Thyroid gland (tissue), 4 donors: ENCODE measurements at regions not wholly inside any gene's neighbourhood (a gene's known extent, or its start where the extent isn't known, plus 50 kb on each side); places are given as distances from the start of the nearest gene placed in this dataset.

Source experiments
- DNase-seq, 2 donors: peaks; one replicate each; pipeline ENCODE4 v3.0.0-alpha.2; 2019
- H3K27ac ChIP-seq, 3 donors: fragments of 200-600 bp; sonication (generic); 1 replicate in 2 of 3; 2 replicates in 1 of 3; pipeline ENCODE4 v1.5.1; 2016 to 2019; ENCODE audit warnings: mild to moderate bottlenecking in 1 of 3, moderate library complexity in 1 of 3
- H3K27me3 ChIP-seq: fragments of 200-600 bp; sonication (generic); one replicate; pipeline ENCODE4 v1.5.1; 2019
- H3K36me3 ChIP-seq, 2 donors: fragments of 200-600 bp; sonication (generic); one replicate each; pipeline ENCODE4 v1.5.1; 2016 to 2019
- H3K4me1 ChIP-seq, 2 donors: fragments of 200-600 bp; sonication (generic); one replicate each; pipeline ENCODE4 v1.5.1; 2017 to 2019
- H3K4me3 ChIP-seq, 3 donors: fragments of 200-600 bp; sonication (generic); replicated peaks in 1 of 3; 1 replicate in 2 of 3; 2 replicates in 1 of 3; pipeline ENCODE4 v1.5.1; 2016; ENCODE audit warnings: mild to moderate bottlenecking in 1 of 3
- H3K9me3 ChIP-seq: fragments of 200-600 bp; sonication (generic); one replicate; pipeline ENCODE4 v1.5.1; 2017
- POLR2A ChIP-seq, 2 donors: fragments of 450-650 bp; IDR thresholded peaks; one replicate each; pipeline ENCODE4 v1.6.1; 2017; ENCODE audit warnings: antibody characterized with exemption in 2 of 2, mild to moderate bottlenecking in 2 of 2, moderate library complexity in 1 of 2
- WGBS, 2 donors: methylation state at CpG; one replicate each; pipeline ENCODE4 v1.1.5; 2017; 5-methylcytosine and 5-hydroxymethylcytosine counted together
- intact Hi-C: fragments of 100-400 bp; cut with DNase I; formaldehyde crosslinking; loops from one replicate; pipeline ENCODE4 v1.15.1; 2023
- TF ChIP-seq, protein P1 (sequence below), 6 experiments: fragments of 200-600 bp in 3 of 6; fragments of 450-650 bp in 3 of 6; sonication (generic) in 3 of 6; IDR thresholded peaks; one replicate each; pipeline ENCODE4 v1.5.1; 2016 to 2019; ENCODE audit warnings: antibody characterized with exemption in 6 of 6, mild to moderate bottlenecking in 2 of 6, inconsistent platforms in 1 of 6, moderate library complexity in 1 of 6

GRCh38 chr1:182283746-182284544, 107.6 kb downstream of the GLUL start:
- DNase-seq: no peak
- intact Hi-C loops: no loop called here
- Histone ChIP-seq H3K27ac (no peak overlapping the region), H3K36me3 (no peaks in the 10 kb centered on the region), H3K27me3 (no peaks in the 10 kb centered on the region), H3K4me1 (peaks cover 40 to 54% of the 10 kb centered on the region in 2 donors), H3K9me3 (no peaks in the 10 kb centered on the region), H3K4me3 (no peak overlapping the region)
- TF ChIP-seq, protein P1, sequence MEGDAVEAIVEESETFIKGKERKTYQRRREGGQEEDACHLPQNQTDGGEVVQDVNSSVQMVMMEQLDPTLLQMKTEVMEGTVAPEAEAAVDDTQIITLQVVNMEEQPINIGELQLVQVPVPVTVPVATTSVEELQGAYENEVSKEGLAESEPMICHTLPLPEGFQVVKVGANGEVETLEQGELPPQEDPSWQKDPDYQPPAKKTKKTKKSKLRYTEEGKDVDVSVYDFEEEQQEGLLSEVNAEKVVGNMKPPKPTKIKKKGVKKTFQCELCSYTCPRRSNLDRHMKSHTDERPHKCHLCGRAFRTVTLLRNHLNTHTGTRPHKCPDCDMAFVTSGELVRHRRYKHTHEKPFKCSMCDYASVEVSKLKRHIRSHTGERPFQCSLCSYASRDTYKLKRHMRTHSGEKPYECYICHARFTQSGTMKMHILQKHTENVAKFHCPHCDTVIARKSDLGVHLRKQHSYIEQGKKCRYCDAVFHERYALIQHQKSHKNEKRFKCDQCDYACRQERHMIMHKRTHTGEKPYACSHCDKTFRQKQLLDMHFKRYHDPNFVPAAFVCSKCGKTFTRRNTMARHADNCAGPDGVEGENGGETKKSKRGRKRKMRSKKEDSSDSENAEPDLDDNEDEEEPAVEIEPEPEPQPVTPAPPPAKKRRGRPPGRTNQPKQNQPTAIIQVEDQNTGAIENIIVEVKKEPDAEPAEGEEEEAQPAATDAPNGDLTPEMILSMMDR (IDR thresholded peaks at IDR 0.05): no peak
- TF ChIP-seq POLR2A (IDR thresholded peaks at IDR 0.05): no peak
- 89 to 95% methylated on average over 3 of the region's 3 CpGs for WGBS, 2 donors

- WGBS, 2 donors: 84 to 88% methylated on average over 6 of the region's 6 CpGs
- DNase-seq: no peak
- intact Hi-C loops: no loop called here
Observed at GRCh38 chr1:182281541-182281940, 110.0 kb downstream of the GLUL start.

DNA sequence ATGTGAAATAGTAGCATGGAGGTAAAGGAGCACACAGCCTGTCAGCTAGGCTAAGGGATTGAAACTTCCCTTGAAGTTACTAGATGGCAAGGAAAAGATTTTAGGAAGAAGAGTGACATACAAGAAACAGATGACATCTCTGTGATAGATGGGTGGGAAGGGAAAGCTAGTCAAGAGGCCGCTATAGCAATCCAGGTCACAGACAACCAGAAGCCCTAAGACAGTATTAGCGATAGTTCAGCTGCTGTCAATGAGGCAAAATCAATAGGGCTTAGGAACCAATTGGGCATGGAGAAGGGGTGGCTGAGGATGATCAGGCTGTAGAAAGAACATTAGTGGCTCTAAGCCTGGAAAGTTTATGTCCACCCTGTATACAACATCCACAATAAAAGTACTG, 111.1 kb downstream of the GLUL start:
- no peaks in the 10 kb centered on the region for H3K27me3 ChIP-seq
- no peak for DNase-seq
- intact Hi-C loops: no loop called here
- H3K4me3 ChIP-seq: no peak overlapping the region
- H3K9me3 ChIP-seq: no peaks in the 10 kb centered on the region
- H3K4me1 ChIP-seq: peaks cover 17 to 33% of the 10 kb centered on the region in 2 donors
- H3K36me3 ChIP-seq: no peaks in the 10 kb centered on the region
- H3K27ac ChIP-seq: no peak overlapping the region
- TF ChIP-seq POLR2A (IDR thresholded peaks at IDR 0.05): no peak
- TF ChIP-seq, protein P1 (IDR thresholded peaks at IDR 0.05): no peak
- 65 to 73% methylated on average over 2 of the region's 2 CpGs for WGBS, 2 donors

More at GRCh38 chr1:182281541-182281940, 110.0 kb downstream of the GLUL start:
- Histone ChIP-seq H3K4me1 (peaks cover 27 to 43% of the 10 kb centered on the region in 2 donors), H3K9me3 (no peaks in the 10 kb centered on the region), H3K36me3 (no peaks in the 10 kb centered on the region), H3K4me3 (no peak overlapping the region), H3K27ac (no peak overlapping the region), H3K27me3 (no peaks in the 10 kb centered on the region)
- TF ChIP-seq, protein P1 (IDR thresholded peaks at IDR 0.05): no peak
- no peak for TF ChIP-seq POLR2A (IDR thresholded peaks at IDR 0.05)

GRCh38 chr1:182279724-182280503, 111.7 kb downstream of the GLUL start:
- TF ChIP-seq POLR2A (IDR thresholded peaks at IDR 0.05): no peak
- TF ChIP-seq, protein P1 (IDR thresholded peaks at IDR 0.05): no peak
- DNase-seq: no peak
- no peak overlapping the region for H3K4me3 ChIP-seq
- peaks cover 13 to 27% of the 10 kb centered on the region in 2 donors for H3K4me1 ChIP-seq
- WGBS, 2 donors: 65 to 68% methylated on average over 9 of the region's 9 CpGs
- no peaks in the 10 kb centered on the region for H3K9me3 ChIP-seq
- intact Hi-C loops: no loop called here
- H3K36me3 ChIP-seq: no peaks in the 10 kb centered on the region
- H3K27ac ChIP-seq: no peak overlapping the region
- no peaks in the 10 kb centered on the region for H3K27me3 ChIP-seq

DNA sequence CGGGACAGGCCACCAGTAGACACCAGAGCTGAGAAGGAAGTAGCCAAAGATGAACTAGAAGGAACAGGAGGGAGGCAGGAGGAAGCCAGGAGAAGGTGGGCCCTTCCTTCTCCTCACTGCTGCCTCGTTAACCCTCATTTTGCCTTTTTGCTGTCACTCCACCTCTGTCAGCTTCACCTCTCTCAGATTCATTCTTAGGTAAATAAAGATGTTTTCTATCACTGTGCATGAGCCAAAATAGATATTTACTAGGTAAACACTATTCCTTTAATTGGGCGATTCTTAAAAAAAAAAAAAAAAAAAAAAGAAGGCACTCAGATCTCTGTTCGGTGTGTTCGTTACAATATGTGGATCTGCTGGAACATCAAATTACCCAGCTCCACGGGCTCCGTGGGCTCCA, 112.3 kb downstream of the GLUL start:
- intact Hi-C loops: no loop called here
- DNase-seq: no peak
- H3K36me3 ChIP-seq: no peaks in the 10 kb centered on the region
- H3K4me1 ChIP-seq: peaks cover 12 to 27% of the 10 kb centered on the region in 2 donors
- WGBS, 2 donors: 68 to 76% methylated on average over 7 of the region's 7 CpGs
- no peak overlapping the region for H3K4me3 ChIP-seq
- H3K9me3 ChIP-seq: no peaks in the 10 kb centered on the region
- no peak for TF ChIP-seq POLR2A (IDR thresholded peaks at IDR 0.05)
- TF ChIP-seq, protein P1 (IDR thresholded peaks at IDR 0.05): no peak
- peak overlapping the region in 1 of 3 donors; percentile 82 for H3K27ac ChIP-seq
- no peaks in the 10 kb centered on the region for H3K27me3 ChIP-seq
